Muscle layer of duodenum (tissue), 2 donors: ENCODE measurements at regions not wholly inside any gene's neighbourhood (a gene's known extent, or its start where the extent isn't known, plus 50 kb on each side); places are given as distances from the start of the nearest gene placed in this dataset.

Experiments used
- H3K27ac ChIP-seq: one replicate; pipeline ENCODE4 v1.7.0; 2013; ENCODE audit warnings: mild to moderate bottlenecking, low read length
- H3K27me3 ChIP-seq: one replicate; pipeline ENCODE4 v1.7.0; 2013; ENCODE audit warnings: low read depth, mild to moderate bottlenecking, control low read depth, low read length
- H3K36me3 ChIP-seq, 2 donors: one replicate each; pipeline ENCODE4 v1.7.0; 2013; ENCODE audit warnings: low read length in 2 of 2, control low read depth in 1 of 2, mild to moderate bottlenecking in 1 of 2; ENCODE audit not compliant: insufficient read depth in 2 of 2, control insufficient read depth in 1 of 2
- H3K4me1 ChIP-seq, 2 donors: one replicate each; pipeline ENCODE4 v1.7.0; 2013; ENCODE audit warnings: low read length in 2 of 2, mild to moderate bottlenecking in 2 of 2, control low read depth in 1 of 2, moderate library complexity in 1 of 2; ENCODE audit not compliant: insufficient read depth in 2 of 2, control insufficient read depth in 1 of 2
- H3K4me3 ChIP-seq, 2 donors: one replicate each; pipeline ENCODE4 v1.7.0; 2013; ENCODE audit warnings: low read length in 2 of 2, low read depth in 1 of 2, mild to moderate bottlenecking in 1 of 2
- H3K9me3 ChIP-seq, 2 donors: one replicate each; pipeline ENCODE4 v1.7.0; 2013; ENCODE audit warnings: low read length in 2 of 2, control low read depth in 1 of 2, mild to moderate bottlenecking in 1 of 2; ENCODE audit not compliant: control insufficient read depth in 1 of 2
- donor health status: healthy.

DNA sequence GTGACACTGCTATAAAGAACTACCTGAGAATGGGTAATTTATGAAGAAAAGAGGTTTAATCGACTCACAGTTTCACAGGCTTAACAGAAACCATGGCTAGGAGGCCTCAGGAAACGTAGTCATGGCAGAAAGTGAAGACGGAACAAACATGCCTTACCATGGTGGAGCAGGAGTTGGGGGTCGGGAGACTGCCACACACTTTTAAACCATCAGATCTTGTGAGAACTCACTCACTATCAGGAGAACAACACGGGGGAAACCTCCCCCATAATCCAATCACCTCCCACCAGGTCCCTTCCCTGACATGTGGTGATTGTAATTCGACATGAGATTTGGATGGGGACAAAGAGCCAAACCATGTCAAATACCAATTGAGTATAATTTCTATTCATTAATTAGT is 2392.6 kb upstream of the C9orf72 start:
- Histone ChIP-seq H3K27ac (no peak overlapping the region), H3K4me1 (no peaks in the 10 kb centered on the region), H3K27me3 (no peaks in the 10 kb centered on the region), H3K9me3 (no peaks in the 10 kb centered on the region), H3K36me3 (no peaks in the 10 kb centered on the region), H3K4me3 (no peak overlapping the region)

GRCh38 chr9:29966247-29966646 is 2393.0 kb upstream of the C9orf72 start:
- H3K27ac ChIP-seq, result no peak overlapping the region
- no peaks in the 10 kb centered on the region for H3K36me3 ChIP-seq
- H3K27me3 ChIP-seq, result no peaks in the 10 kb centered on the region
- no peak overlapping the region for H3K4me3 ChIP-seq
- no peaks in the 10 kb centered on the region for H3K4me1 ChIP-seq
- no peaks in the 10 kb centered on the region for H3K9me3 ChIP-seq

GRCh38 chr9:29968831-29969230 is 2395.6 kb upstream of the C9orf72 start:
- Histone ChIP-seq H3K27me3 (no peaks in the 10 kb centered on the region), H3K9me3 (no peaks in the 10 kb centered on the region), H3K4me3 (no peak overlapping the region)

GRCh38 chr9:29969408-29969807 is 2396.1 kb upstream of the C9orf72 start:
- H3K9me3 ChIP-seq, result no peaks in the 10 kb centered on the region
- no peaks in the 10 kb centered on the region for H3K27me3 ChIP-seq
- no peaks in the 10 kb centered on the region for H3K4me1 ChIP-seq
- no peak overlapping the region for H3K27ac ChIP-seq
- no peak overlapping the region for H3K4me3 ChIP-seq
- H3K36me3 ChIP-seq, result no peaks in the 10 kb centered on the region

More at GRCh38 chr9:29968831-29969230, 2395.6 kb upstream of the C9orf72 start:
- Histone ChIP-seq H3K27ac (no peak overlapping the region), H3K4me1 (no peaks in the 10 kb centered on the region), H3K36me3 (no peaks in the 10 kb centered on the region)

GRCh38 chr9:29969856-29970647 is 2396.8 kb upstream of the C9orf72 start:
- Histone ChIP-seq H3K27me3 (no peaks in the 10 kb centered on the region), H3K27ac (no peak overlapping the region), H3K4me1 (no peaks in the 10 kb centered on the region), H3K36me3 (no peaks in the 10 kb centered on the region), H3K4me3 (no peak overlapping the region), H3K9me3 (no peaks in the 10 kb centered on the region)

- Histone ChIP-seq H3K27me3 (no peaks in the 10 kb centered on the region), H3K36me3 (no peaks in the 10 kb centered on the region), H3K9me3 (no peaks in the 10 kb centered on the region), H3K4me1 (no peaks in the 10 kb centered on the region), H3K27ac (no peak overlapping the region), H3K4me3 (no peak overlapping the region)
Observed at GRCh38 chr9:29974197-29974596, 2400.9 kb upstream of the C9orf72 start.

DNA sequence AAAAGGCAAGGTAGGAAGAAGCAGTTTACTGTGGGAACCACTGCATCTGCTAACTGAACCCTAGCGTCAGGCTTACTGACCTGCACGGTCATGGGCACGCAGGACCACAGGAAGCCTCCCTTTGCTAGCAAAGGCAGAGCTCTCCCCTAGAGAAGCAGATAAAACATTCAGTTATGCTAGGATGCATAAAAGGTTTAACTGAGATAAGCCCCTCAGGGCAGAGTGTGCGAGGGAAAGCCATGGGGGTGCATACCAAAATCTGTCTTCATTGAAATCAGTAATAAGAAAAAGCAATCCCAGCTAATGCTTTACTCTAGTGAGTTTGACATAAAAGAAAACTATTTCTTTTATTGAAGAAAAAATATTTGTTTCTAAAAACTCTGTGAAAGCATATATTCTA is 2403.7 kb upstream of the C9orf72 start:
- Histone ChIP-seq H3K4me3 (no peak overlapping the region), H3K27ac (no peak overlapping the region), H3K36me3 (no peaks in the 10 kb centered on the region), H3K9me3 (no peaks in the 10 kb centered on the region), H3K27me3 (no peaks in the 10 kb centered on the region), H3K4me1 (no peaks in the 10 kb centered on the region)

GRCh38 chr9:29981013-29981412 is 2403.4 kb upstream of the ACO1 start:
- no peaks in the 10 kb centered on the region for H3K36me3 ChIP-seq
- H3K27ac ChIP-seq, result no peak overlapping the region
- no peaks in the 10 kb centered on the region for H3K9me3 ChIP-seq
- H3K4me1 ChIP-seq, result no peaks in the 10 kb centered on the region
- H3K4me3 ChIP-seq, result no peak overlapping the region
- no peaks in the 10 kb centered on the region for H3K27me3 ChIP-seq

DNA sequence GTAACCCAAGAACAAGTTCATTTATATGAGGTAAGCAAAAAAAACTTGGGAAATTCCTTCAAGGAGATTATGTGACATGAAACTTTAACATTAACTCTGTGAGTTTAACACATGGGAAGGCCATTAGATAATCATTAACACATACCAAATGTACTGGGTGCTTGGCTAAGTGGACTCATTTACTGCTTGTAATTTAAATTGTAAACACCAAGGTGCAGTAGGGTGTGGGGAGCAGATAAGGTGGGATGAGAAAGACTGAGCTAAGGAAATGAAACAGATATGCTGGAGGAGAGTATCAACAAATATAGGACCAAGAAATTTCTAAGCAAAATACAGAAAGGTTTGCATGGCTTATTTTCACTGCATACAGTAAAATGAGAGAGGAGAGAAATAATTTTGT is 2384.8 kb upstream of the ACO1 start:
- H3K4me1 ChIP-seq, result no peaks in the 10 kb centered on the region
- no peaks in the 10 kb centered on the region for H3K27me3 ChIP-seq
- no peak overlapping the region for H3K27ac ChIP-seq
- H3K36me3 ChIP-seq, result no peaks in the 10 kb centered on the region
- H3K4me3 ChIP-seq, result no peak overlapping the region
- no peaks in the 10 kb centered on the region for H3K9me3 ChIP-seq

DNA sequence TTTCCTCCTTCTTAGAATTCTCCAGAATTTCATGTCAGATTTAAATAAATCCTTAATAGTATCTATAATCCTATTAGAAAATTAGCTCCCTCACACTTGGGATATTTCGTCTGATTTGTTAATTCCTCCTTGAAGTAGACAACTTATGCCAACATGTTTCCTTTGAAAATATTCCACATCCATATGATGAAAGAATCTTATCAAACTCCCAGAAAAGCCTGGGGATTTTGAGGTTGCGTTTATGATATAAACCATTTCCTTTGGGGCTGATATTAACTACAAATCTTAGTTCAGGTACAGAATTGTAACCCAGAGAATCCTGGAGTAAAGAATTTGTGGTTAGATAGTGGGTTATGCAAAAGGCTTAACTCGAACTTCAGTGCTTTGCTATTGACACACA is 2373.8 kb upstream of the ACO1 start:
- Histone ChIP-seq H3K36me3 (no peaks in the 10 kb centered on the region), H3K9me3 (no peaks in the 10 kb centered on the region), H3K27ac (no peak overlapping the region), H3K27me3 (no peaks in the 10 kb centered on the region), H3K4me1 (no peaks in the 10 kb centered on the region), H3K4me3 (no peak overlapping the region)

DNA sequence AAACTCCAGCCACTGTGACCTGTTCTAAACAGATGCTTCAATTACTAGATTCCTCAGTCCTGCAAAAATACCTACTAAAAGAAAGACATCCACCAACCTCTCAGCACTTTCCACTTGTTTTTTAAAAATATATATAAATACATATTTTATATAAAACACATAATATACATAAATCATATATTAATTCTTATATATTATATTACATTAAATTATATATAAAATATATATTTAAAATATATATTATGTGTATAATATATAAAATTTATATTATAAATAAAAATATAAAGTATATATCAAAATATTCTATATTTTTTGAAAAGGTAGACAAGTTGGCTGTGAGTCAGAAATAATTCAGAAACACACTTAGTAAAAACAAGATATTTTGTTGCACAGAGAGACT is 2371.8 kb upstream of the ACO1 start:
- Histone ChIP-seq H3K36me3 (no peaks in the 10 kb centered on the region), H3K4me1 (no peaks in the 10 kb centered on the region), H3K9me3 (no peaks in the 10 kb centered on the region), H3K4me3 (no peak overlapping the region), H3K27me3 (no peaks in the 10 kb centered on the region), H3K27ac (no peak overlapping the region)

- Histone ChIP-seq H3K9me3 (no peaks in the 10 kb centered on the region), H3K4me1 (no peaks in the 10 kb centered on the region), H3K4me3 (no peak overlapping the region), H3K27ac (no peak overlapping the region), H3K27me3 (no peaks in the 10 kb centered on the region), H3K36me3 (no peaks in the 10 kb centered on the region)
Observed at GRCh38 chr9:30015073-30015472, 2369.4 kb upstream of the ACO1 start.
